ENCODE measurements at regions not wholly inside any gene's neighbourhood (a gene's known extent, or its start where the extent isn't known, plus 50 kb on each side); places are given as distances from the start of the nearest gene placed in this dataset.

DNA sequence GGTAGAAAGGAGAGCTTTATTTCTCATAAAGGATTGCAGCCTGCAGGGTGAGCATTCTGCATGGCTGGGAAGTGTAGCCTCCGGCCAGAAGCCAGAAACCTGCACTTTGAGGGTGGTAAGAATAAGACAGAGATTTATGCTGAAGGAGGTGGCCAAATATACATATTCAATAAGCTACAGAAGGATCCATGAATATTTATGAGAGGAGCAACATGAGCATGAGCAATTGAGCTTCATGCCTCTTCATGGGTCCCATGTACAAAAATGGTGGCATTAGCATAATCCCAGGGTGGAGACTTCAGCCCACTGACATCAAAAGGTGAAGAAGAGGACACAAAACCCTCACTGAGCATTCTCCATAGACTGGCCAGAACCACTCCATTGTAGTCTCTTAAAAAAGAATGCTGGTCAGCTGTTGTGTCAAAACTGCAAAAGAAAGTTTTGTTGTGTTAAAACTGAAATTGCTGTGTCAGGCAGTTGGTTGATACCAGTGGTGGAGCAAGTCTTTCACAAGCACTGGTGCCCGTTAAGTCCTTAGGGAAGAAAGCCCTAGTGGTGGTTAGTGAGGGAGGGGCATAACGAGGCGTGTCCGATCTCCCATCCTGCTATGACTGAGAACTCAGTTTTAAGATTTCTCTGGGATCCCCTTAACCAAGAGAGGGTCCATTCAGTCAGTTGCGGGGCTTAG is 160.8 kb upstream of the MAP1B start:
- Histone ChIP-seq H3K27me3 (ENCODE audit: insufficient read depth, low read depth, severe bottlenecking) (no peaks in the 10 kb centered on the region), H3K36me3 (no peaks in the 10 kb centered on the region), H3K27ac (no peak overlapping the region), H3K9me3 (ENCODE audit: severe bottlenecking) (peaks cover 13% of the 10 kb centered on the region), H3K4me3 (ENCODE audit: low read depth, low read length) (no peak overlapping the region)
- DNase-seq, result no peak
- TF ChIP-seq, protein P1, sequence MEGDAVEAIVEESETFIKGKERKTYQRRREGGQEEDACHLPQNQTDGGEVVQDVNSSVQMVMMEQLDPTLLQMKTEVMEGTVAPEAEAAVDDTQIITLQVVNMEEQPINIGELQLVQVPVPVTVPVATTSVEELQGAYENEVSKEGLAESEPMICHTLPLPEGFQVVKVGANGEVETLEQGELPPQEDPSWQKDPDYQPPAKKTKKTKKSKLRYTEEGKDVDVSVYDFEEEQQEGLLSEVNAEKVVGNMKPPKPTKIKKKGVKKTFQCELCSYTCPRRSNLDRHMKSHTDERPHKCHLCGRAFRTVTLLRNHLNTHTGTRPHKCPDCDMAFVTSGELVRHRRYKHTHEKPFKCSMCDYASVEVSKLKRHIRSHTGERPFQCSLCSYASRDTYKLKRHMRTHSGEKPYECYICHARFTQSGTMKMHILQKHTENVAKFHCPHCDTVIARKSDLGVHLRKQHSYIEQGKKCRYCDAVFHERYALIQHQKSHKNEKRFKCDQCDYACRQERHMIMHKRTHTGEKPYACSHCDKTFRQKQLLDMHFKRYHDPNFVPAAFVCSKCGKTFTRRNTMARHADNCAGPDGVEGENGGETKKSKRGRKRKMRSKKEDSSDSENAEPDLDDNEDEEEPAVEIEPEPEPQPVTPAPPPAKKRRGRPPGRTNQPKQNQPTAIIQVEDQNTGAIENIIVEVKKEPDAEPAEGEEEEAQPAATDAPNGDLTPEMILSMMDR (IDR thresholded peaks at IDR 0.05; ENCODE audit: low read depth, low read length), result no peak

DNA sequence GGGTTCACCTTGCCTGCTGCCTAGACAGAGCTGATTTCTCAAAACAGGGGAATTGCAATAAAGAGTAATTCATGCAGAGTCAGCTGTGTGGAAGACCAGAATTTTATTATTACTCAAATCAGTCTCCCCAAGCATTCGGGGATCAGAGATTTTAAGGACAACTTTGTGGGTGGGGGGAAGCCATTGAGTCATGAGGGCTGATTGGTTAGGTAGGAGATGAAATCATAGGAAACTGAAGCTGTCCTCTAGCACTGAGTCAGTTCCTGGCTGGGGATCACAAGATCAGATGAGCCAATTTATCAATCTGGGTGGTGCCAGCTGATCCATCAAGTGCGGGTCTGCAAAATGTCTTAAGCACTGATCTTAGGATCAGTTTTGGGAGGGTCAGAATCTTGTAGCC is 159.1 kb upstream of the MAP1B start:
- DNase-seq, result no peak
- TF ChIP-seq, protein P1 (IDR thresholded peaks at IDR 0.05; ENCODE audit: low read depth, low read length), result no peak

DNA sequence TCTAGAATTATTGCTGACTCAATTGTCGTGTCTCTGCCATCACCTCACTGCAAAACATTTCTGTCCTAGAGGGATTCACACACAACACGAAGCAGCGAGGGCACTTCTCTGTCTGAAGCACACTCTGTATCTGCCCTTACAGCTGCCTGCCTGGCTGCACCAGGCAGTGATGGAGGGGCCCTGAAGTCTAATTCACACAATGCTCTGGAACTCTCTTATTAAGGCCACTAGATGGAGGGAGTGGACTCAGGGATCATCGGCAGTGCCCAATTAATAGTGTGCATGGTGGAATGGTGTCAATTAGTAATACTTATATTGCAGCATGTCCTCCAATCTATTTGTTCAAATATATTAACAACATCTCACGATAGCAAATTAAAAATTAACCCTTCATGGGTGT is 157.5 kb upstream of the MAP1B start:
- H3K27me3 ChIP-seq (ENCODE audit: insufficient read depth, low read depth, severe bottlenecking), result no peaks in the 10 kb centered on the region
- peaks cover 13% of the 10 kb centered on the region for H3K9me3 ChIP-seq (ENCODE audit: severe bottlenecking)
- H3K36me3 ChIP-seq, result no peaks in the 10 kb centered on the region
- H3K4me3 ChIP-seq (ENCODE audit: low read depth, low read length), result no peak overlapping the region
- H3K27ac ChIP-seq, result no peak overlapping the region
- TF ChIP-seq, protein P1 (IDR thresholded peaks at IDR 0.05; ENCODE audit: low read depth, low read length), result no peak
- DNase-seq, result no peak

More for the DNA sequence above, 159.1 kb upstream of the MAP1B start:
- no peak overlapping the region for H3K27ac ChIP-seq
- peaks cover 13% of the 10 kb centered on the region for H3K9me3 ChIP-seq (ENCODE audit: severe bottlenecking)
- no peak overlapping the region for H3K4me3 ChIP-seq (ENCODE audit: low read depth, low read length)
- H3K36me3 ChIP-seq, result no peaks in the 10 kb centered on the region
- no peaks in the 10 kb centered on the region for H3K27me3 ChIP-seq (ENCODE audit: insufficient read depth, low read depth, severe bottlenecking)

DNA sequence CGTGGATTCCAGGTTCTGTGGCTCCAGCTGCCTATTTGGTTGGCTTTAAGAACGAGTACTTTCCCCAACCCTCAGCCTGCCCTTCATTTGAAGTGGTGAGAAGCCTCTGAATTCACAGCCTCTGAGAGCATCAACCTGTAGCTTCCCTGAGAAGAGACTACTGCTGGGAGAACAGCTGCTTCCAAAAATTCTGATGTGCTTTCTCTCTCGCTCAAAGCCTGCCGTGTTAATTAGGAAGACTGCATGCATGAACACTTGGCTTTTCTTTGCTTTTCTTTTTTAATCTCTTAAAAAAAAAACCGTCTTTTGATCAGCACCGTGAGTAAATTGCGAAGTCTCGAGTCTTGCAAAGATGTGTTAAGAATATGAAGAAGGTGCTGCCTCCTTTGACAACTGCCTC is 153.4 kb upstream of the MAP1B start:
- no peak overlapping the region for H3K4me3 ChIP-seq (ENCODE audit: low read depth, low read length)
- H3K9me3 ChIP-seq (ENCODE audit: severe bottlenecking), result peaks cover 2% of the 10 kb centered on the region
- TF ChIP-seq, protein P1 (IDR thresholded peaks at IDR 0.05; ENCODE audit: low read depth, low read length), result no peak
- no peak overlapping the region for H3K27ac ChIP-seq
- H3K27me3 ChIP-seq (ENCODE audit: insufficient read depth, low read depth, severe bottlenecking), result no peaks in the 10 kb centered on the region
- DNase-seq, result no peak
- no peaks in the 10 kb centered on the region for H3K36me3 ChIP-seq

DNA sequence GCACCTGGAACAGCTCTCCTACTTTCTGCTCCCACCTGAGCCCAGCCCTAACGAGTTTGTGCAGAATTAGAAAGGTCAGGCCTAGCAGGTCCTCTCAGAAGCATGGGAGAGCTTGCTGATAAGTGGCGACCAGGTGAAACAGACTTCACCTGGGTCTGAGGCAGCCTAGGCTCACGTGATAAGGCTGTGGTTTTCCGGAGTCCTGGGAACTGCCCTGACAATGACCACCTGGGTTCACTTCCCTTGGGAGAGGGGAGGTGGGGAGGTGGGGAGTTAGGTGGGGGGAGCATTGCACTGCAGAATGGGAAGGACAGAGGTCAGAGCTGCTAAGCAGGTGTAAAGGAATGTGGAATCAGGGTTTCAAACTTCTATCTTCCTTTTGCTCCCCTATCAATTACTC is 152.9 kb upstream of the MAP1B start:
- TF ChIP-seq, protein P1 (IDR thresholded peaks at IDR 0.05; ENCODE audit: low read depth, low read length), result no peak
- no peak for DNase-seq
- H3K36me3 ChIP-seq, result no peaks in the 10 kb centered on the region
- H3K4me3 ChIP-seq (ENCODE audit: low read depth, low read length), result no peak overlapping the region
- no peak overlapping the region for H3K27ac ChIP-seq
- H3K9me3 ChIP-seq (ENCODE audit: severe bottlenecking), result no peaks in the 10 kb centered on the region
- H3K27me3 ChIP-seq (ENCODE audit: insufficient read depth, low read depth, severe bottlenecking), result no peaks in the 10 kb centered on the region

DNA sequence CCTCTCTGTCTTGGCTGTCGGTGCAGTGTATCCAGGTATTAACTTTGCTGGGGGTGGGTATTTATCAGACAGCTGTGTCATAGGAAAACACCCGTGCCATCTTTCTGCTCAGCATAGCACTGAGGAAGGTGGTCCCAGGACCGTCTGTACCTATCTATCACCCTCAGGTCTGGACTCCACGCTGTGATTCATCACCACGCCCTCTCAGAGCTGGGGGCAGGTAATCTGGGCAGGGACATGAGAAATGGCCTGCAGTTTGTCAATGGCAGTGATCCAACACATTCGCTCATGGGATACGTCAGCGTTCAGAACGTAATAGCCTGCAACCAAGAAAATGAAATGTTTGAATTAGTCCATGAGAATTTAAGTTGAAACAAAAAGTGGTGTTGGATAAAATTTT is 151.6 kb upstream of the MAP1B start:
- DNase-seq, result no peak
- Histone ChIP-seq H3K4me3 (ENCODE audit: low read depth, low read length) (no peak overlapping the region), H3K9me3 (ENCODE audit: severe bottlenecking) (no peaks in the 10 kb centered on the region), H3K27me3 (ENCODE audit: insufficient read depth, low read depth, severe bottlenecking) (no peaks in the 10 kb centered on the region), H3K36me3 (no peaks in the 10 kb centered on the region), H3K27ac (no peak overlapping the region)
- TF ChIP-seq, protein P1 (IDR thresholded peaks at IDR 0.05; ENCODE audit: low read depth, low read length), result no peak

All from WERI-Rb-1 (cell line).